Upper lobe of left lung (tissue), 6 donors: ENCODE measurements at regions not wholly inside any gene's neighbourhood (a gene's known extent, or its start where the extent isn't known, plus 50 kb on each side); places are given as distances from the start of the nearest gene placed in this dataset.

Experiments
- ATAC-seq, 2 donors: fragments of 200-7000 bp; cut with Tn5 transposase; one replicate each; pipeline ENCODE4 v1.9.1; 2022; ENCODE audit warnings: mild to moderate bottlenecking in 2 of 2, moderate library complexity in 2 of 2; ENCODE audit not compliant: low FRiP score in 2 of 2
- DNase-seq, 2 donors: peaks; one replicate each; pipeline ENCODE4 v3.0.0-alpha.2; 2019 to 2020
- H3K27ac ChIP-seq, 4 donors: fragments of 200-600 bp; sonication (generic); one replicate each; pipeline ENCODE4 v1.5.1; 2016 to 2019
- H3K27me3 ChIP-seq, 4 donors: fragments of 200-600 bp; sonication (generic); one replicate each; pipeline ENCODE4 v1.5.1; 2017 to 2019
- H3K36me3 ChIP-seq, 4 donors: fragments of 200-600 bp; sonication (generic); one replicate each; pipeline ENCODE4 v1.5.1; 2016 to 2019
- H3K4me1 ChIP-seq, 4 donors: fragments of 200-600 bp; sonication (generic); one replicate each; pipeline ENCODE4 v1.5.1; 2018 to 2019
- H3K4me3 ChIP-seq, 4 donors: fragments of 200-600 bp; sonication (generic); one replicate each; pipeline ENCODE4 v1.5.1; 2017 to 2019; ENCODE audit warnings: mild to moderate bottlenecking in 2 of 4, moderate library complexity in 1 of 4
- H3K9me3 ChIP-seq, 4 donors: fragments of 200-600 bp; sonication (generic); one replicate each; pipeline ENCODE4 v1.5.1; 2018 to 2019
- CTCF ChIP-seq, 6 experiments: fragments of 450-650 bp in 4 of 6; fragments of 200-600 bp in 2 of 6; sonication (generic) in 2 of 6; IDR thresholded peaks; one replicate each; pipeline ENCODE4 v1.5.1; 2016 to 2019; ENCODE audit warnings: antibody characterized with exemption in 6 of 6
- EP300 ChIP-seq, 4 donors: sonication (generic); formaldehyde crosslinking; IDR thresholded peaks; one replicate each; pipeline ENCODE4 v1.5.1; 2017; ENCODE audit warnings: antibody characterized with exemption in 4 of 4, control low read depth in 2 of 4
- POLR2A ChIP-seq, 4 donors: fragments of 450-650 bp; IDR thresholded peaks; one replicate each; pipeline ENCODE4 v1.5.1; 2016 to 2017; ENCODE audit warnings: antibody characterized with exemption in 4 of 4, mild to moderate bottlenecking in 2 of 4
- POLR2AphosphoS5 ChIP-seq, 2 donors: sonication (generic); formaldehyde crosslinking; IDR thresholded peaks; one replicate each; pipeline ENCODE4 v1.5.1; 2017; ENCODE audit warnings: antibody characterized with exemption in 2 of 2
- WGBS, 2 donors: methylation state at CpG; one replicate each; pipeline ENCODE4 v1.1.5; 2017 to 2018; 5-methylcytosine and 5-hydroxymethylcytosine counted together
- donor health status: DM: no; HTN: no; CAD: no; lungs with moderate emphysema.
- donor health status: DM: no; HTN: yes; CAD: no; lungs with severe emphysema.

GRCh38 chr14:42703501-42703900 is 1096.8 kb downstream of the LRFN5 start:
- no peaks in the 10 kb centered on the region for H3K4me1 ChIP-seq
- no peak overlapping the region for H3K27ac ChIP-seq
- DNase-seq (no peak), ATAC-seq (no peak)
- no peak overlapping the region for H3K4me3 ChIP-seq
- TF ChIP-seq CTCF (IDR thresholded peaks at IDR 0.05) (no peak), POLR2A (IDR thresholded peaks at IDR 0.05) (no peak), EP300 (IDR thresholded peaks at IDR 0.05) (no peak), POLR2AphosphoS5 (IDR thresholded peaks at IDR 0.05) (no peak)
- H3K36me3 ChIP-seq, result no peaks in the 10 kb centered on the region
- H3K9me3 ChIP-seq, result no peaks in the 10 kb centered on the region
- no peaks in the 10 kb centered on the region for H3K27me3 ChIP-seq
- WGBS, 2 donors, result 89 to 92% methylated on average over 1 of the region's 1 CpG

- ATAC-seq, result no peak
- TF ChIP-seq POLR2AphosphoS5 (IDR thresholded peaks at IDR 0.05) (no peak), POLR2A (IDR thresholded peaks at IDR 0.05) (no peak), EP300 (IDR thresholded peaks at IDR 0.05) (no peak), CTCF (IDR thresholded peaks at IDR 0.05) (no peak)
- no peaks in the 10 kb centered on the region for H3K4me1 ChIP-seq
Measured at GRCh38 chr14:42687421-42687820, 1080.7 kb downstream of the LRFN5 start.

GRCh38 chr14:42683707-42684106 is 1077.0 kb downstream of the LRFN5 start:
- Histone ChIP-seq H3K27me3 (no peaks in the 10 kb centered on the region), H3K36me3 (no peaks in the 10 kb centered on the region), H3K4me1 (no peaks in the 10 kb centered on the region), H3K27ac (no peak overlapping the region), H3K4me3 (no peak overlapping the region), H3K9me3 (no peaks in the 10 kb centered on the region)
- ATAC-seq (no peak), DNase-seq (no peak)
- WGBS, 2 donors, result 59 to 65% methylated on average over 2 of the region's 2 CpGs
- TF ChIP-seq CTCF (IDR thresholded peaks at IDR 0.05) (no peak), POLR2A (IDR thresholded peaks at IDR 0.05) (no peak), EP300 (IDR thresholded peaks at IDR 0.05) (no peak), POLR2AphosphoS5 (IDR thresholded peaks at IDR 0.05) (no peak)

More at GRCh38 chr14:42687421-42687820, 1080.7 kb downstream of the LRFN5 start:
- DNase-seq, result peak in 1 of 2 donors; percentile 3
- Histone ChIP-seq H3K27ac (no peak overlapping the region), H3K4me3 (no peak overlapping the region), H3K36me3 (no peaks in the 10 kb centered on the region), H3K27me3 (no peaks in the 10 kb centered on the region), H3K9me3 (no peaks in the 10 kb centered on the region)
- WGBS, 2 donors, result 59 to 100% methylated on average over 1 to 2 of the region's 2 CpGs

GRCh38 chr14:42676636-42677035 is 1070.0 kb downstream of the LRFN5 start:
- Histone ChIP-seq H3K36me3 (no peaks in the 10 kb centered on the region), H3K9me3 (no peaks in the 10 kb centered on the region), H3K27me3 (no peaks in the 10 kb centered on the region), H3K4me1 (no peaks in the 10 kb centered on the region), H3K27ac (no peak overlapping the region), H3K4me3 (no peak overlapping the region)
- no peak for ATAC-seq
- no peak for DNase-seq
- TF ChIP-seq POLR2A (IDR thresholded peaks at IDR 0.05) (no peak), POLR2AphosphoS5 (IDR thresholded peaks at IDR 0.05) (no peak), EP300 (IDR thresholded peaks at IDR 0.05) (no peak), CTCF (IDR thresholded peaks at IDR 0.05) (no peak)
- 91 to 93% methylated on average over 2 of the region's 2 CpGs for WGBS, 2 donors

- no peaks in the 10 kb centered on the region for H3K9me3 ChIP-seq
Measured at GRCh38 chr14:42673963-42674362, 1067.3 kb downstream of the LRFN5 start.

More at GRCh38 chr14:42673963-42674362, 1067.3 kb downstream of the LRFN5 start:
- Histone ChIP-seq H3K27me3 (no peaks in the 10 kb centered on the region), H3K27ac (no peak overlapping the region), H3K36me3 (no peaks in the 10 kb centered on the region), H3K4me3 (no peak overlapping the region), H3K4me1 (no peaks in the 10 kb centered on the region)
- ATAC-seq (no peak), DNase-seq (no peak)
- TF ChIP-seq POLR2AphosphoS5 (IDR thresholded peaks at IDR 0.05) (no peak), CTCF (IDR thresholded peaks at IDR 0.05) (no peak), EP300 (IDR thresholded peaks at IDR 0.05) (no peak), POLR2A (IDR thresholded peaks at IDR 0.05) (no peak)
